ENCODE measurements at regions not wholly inside any gene's neighbourhood (a gene's known extent, or its start where the extent isn't known, plus 50 kb on each side); places are given as distances from the start of the nearest gene placed in this dataset.

GRCh38 chr2:8259841-8260178 is 422.0 kb upstream of the ID2 start:
- H3K9me3 ChIP-seq = no peaks in the 10 kb centered on the region
- TF ChIP-seq, protein P1, sequence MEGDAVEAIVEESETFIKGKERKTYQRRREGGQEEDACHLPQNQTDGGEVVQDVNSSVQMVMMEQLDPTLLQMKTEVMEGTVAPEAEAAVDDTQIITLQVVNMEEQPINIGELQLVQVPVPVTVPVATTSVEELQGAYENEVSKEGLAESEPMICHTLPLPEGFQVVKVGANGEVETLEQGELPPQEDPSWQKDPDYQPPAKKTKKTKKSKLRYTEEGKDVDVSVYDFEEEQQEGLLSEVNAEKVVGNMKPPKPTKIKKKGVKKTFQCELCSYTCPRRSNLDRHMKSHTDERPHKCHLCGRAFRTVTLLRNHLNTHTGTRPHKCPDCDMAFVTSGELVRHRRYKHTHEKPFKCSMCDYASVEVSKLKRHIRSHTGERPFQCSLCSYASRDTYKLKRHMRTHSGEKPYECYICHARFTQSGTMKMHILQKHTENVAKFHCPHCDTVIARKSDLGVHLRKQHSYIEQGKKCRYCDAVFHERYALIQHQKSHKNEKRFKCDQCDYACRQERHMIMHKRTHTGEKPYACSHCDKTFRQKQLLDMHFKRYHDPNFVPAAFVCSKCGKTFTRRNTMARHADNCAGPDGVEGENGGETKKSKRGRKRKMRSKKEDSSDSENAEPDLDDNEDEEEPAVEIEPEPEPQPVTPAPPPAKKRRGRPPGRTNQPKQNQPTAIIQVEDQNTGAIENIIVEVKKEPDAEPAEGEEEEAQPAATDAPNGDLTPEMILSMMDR (IDR thresholded peaks at IDR 0.05) = no peak
- TF ChIP-seq EP300 (IDR thresholded peaks at IDR 0.05; ENCODE audit: low read depth) = no peak
- no peak for TF ChIP-seq POLR2A (IDR thresholded peaks at IDR 0.05)
- TF ChIP-seq POLR2AphosphoS5 (IDR thresholded peaks at IDR 0.05) = no peak
- no peaks in the 10 kb centered on the region for H3K36me3 ChIP-seq
- intact Hi-C loops (cut with DNase I; ENCODE audit: low total_unique reads) = no loop called here
- H3K4me1 ChIP-seq = peaks cover 0 to 10% (median 0%) of the 10 kb centered on the region in 4 donors
- no peak overlapping the region for H3K4me3 ChIP-seq
- no peaks in the 10 kb centered on the region for H3K27me3 ChIP-seq
- WGBS, 2 donors (ENCODE audit: low coverage in 1 of 2) = 92 to 96% methylated on average over 5 of the region's 5 CpGs
- no peak for DNase-seq
- in situ Hi-C loops (cut with MboI; ENCODE audit: low pct_ligation_motif_present in 1 of 4, low pct_unique_long_range_greater_than_20kb in 1 of 4, low sequenced_read_pairs in 3 of 4) = no loop called here
- no peak overlapping the region for H3K27ac ChIP-seq

GRCh38 chr2:8260213-8260612 is 421.6 kb upstream of the ID2 start:
- WGBS, 2 donors (ENCODE audit: low coverage in 1 of 2) = 81 to 86% methylated on average over 1 to 11 of the region's 11 CpGs
- no peak overlapping the region for H3K4me3 ChIP-seq
- no peak for DNase-seq
- intact Hi-C loops (cut with DNase I; ENCODE audit: low total_unique reads) (no loop called here), in situ Hi-C loops (cut with MboI; ENCODE audit: low pct_ligation_motif_present in 1 of 4, low pct_unique_long_range_greater_than_20kb in 1 of 4, low sequenced_read_pairs in 3 of 4) (no loop called here)
- H3K27me3 ChIP-seq = no peaks in the 10 kb centered on the region
- no peaks in the 10 kb centered on the region for H3K36me3 ChIP-seq
- H3K27ac ChIP-seq = no peak overlapping the region
- H3K4me1 ChIP-seq = peaks cover 0 to 10% (median 0%) of the 10 kb centered on the region in 4 donors
- no peaks in the 10 kb centered on the region for H3K9me3 ChIP-seq
- TF ChIP-seq, protein P1 (IDR thresholded peaks at IDR 0.05) = no peak
- TF ChIP-seq EP300 (IDR thresholded peaks at IDR 0.05; ENCODE audit: low read depth) = no peak
- TF ChIP-seq POLR2AphosphoS5 (IDR thresholded peaks at IDR 0.05) = no peak
- TF ChIP-seq POLR2A (IDR thresholded peaks at IDR 0.05) = no peak

GRCh38 chr2:8263901-8264300 is 418.0 kb upstream of the ID2 start:
- DNase-seq = no peak
- in situ Hi-C loops (cut with MboI; ENCODE audit: low pct_ligation_motif_present in 1 of 4, low pct_unique_long_range_greater_than_20kb in 1 of 4, low sequenced_read_pairs in 3 of 4) = no loop called here
- TF ChIP-seq POLR2AphosphoS5 (IDR thresholded peaks at IDR 0.05) = no peak
- no peak for TF ChIP-seq EP300 (IDR thresholded peaks at IDR 0.05; ENCODE audit: low read depth)
- TF ChIP-seq, protein P1 (IDR thresholded peaks at IDR 0.05) = no peak
- TF ChIP-seq POLR2A (IDR thresholded peaks at IDR 0.05) = no peak

GRCh38 chr2:8264981-8265380 is 416.9 kb upstream of the ID2 start:
- no peak overlapping the region for H3K27ac ChIP-seq
- no peaks in the 10 kb centered on the region for H3K27me3 ChIP-seq
- intact Hi-C loops (cut with DNase I; ENCODE audit: low total_unique reads) (no loop called here), in situ Hi-C loops (cut with MboI; ENCODE audit: low pct_ligation_motif_present in 1 of 4, low pct_unique_long_range_greater_than_20kb in 1 of 4, low sequenced_read_pairs in 3 of 4) (no loop called here)
- no peaks in the 10 kb centered on the region for H3K4me1 ChIP-seq
- DNase-seq = no peak
- H3K36me3 ChIP-seq = no peaks in the 10 kb centered on the region
- no peak overlapping the region for H3K4me3 ChIP-seq
- 85% methylated on average over 3 of the region's 3 CpGs; no CpG with 5 or more reads in 1 of the 2 donors for WGBS, 2 donors (ENCODE audit: low coverage in 1 of 2)
- no peaks in the 10 kb centered on the region for H3K9me3 ChIP-seq
- TF ChIP-seq POLR2A (IDR thresholded peaks at IDR 0.05) (no peak), EP300 (IDR thresholded peaks at IDR 0.05; ENCODE audit: low read depth) (no peak), POLR2AphosphoS5 (IDR thresholded peaks at IDR 0.05) (no peak)
- TF ChIP-seq, protein P1 (IDR thresholded peaks at IDR 0.05) = no peak

More at GRCh38 chr2:8263901-8264300, 418.0 kb upstream of the ID2 start:
- 67 to 73% methylated on average over 3 to 4 of the region's 4 CpGs for WGBS, 2 donors (ENCODE audit: low coverage in 1 of 2)
- Histone ChIP-seq H3K4me1 (no peaks in the 10 kb centered on the region), H3K4me3 (no peak overlapping the region), H3K9me3 (no peaks in the 10 kb centered on the region), H3K27ac (no peak overlapping the region), H3K27me3 (no peaks in the 10 kb centered on the region), H3K36me3 (no peaks in the 10 kb centered on the region)
- intact Hi-C loops (cut with DNase I; ENCODE audit: low total_unique reads) = no loop called here
